ENCODE measurements at regions not wholly inside any gene's neighbourhood (a gene's known extent, or its start where the extent isn't known, plus 50 kb on each side); places are given as distances from the start of the nearest gene placed in this dataset.

- TF ChIP-seq CTCF (IDR thresholded peaks at IDR 0.05; ENCODE audit: low read depth, low read length) (no peak), POLR2A (IDR thresholded peaks at IDR 0.05; ENCODE audit: extremely low read depth, insufficient read length) (no peak), MAX (IDR thresholded peaks at IDR 0.05; ENCODE audit: low read depth, low read length) (no peak), MYC (IDR thresholded peaks at IDR 0.05; ENCODE audit: low read depth, low read length) (no peak)
Observed at GRCh38 chr13:80577285-80577684, 236.4 kb upstream of the SPRY2 start.
